HG03025 (cell line): ENCODE measurements at regions not wholly inside any gene's neighbourhood (a gene's known extent, or its start where the extent isn't known, plus 50 kb on each side); places are given as distances from the start of the nearest gene placed in this dataset.
A peak's percentile ranks its signal among the peaks of the same experiment; 100 is the strongest.

Experiments used
- ATAC-seq: cut with Tn5 transposase; IDR thresholded peaks from one replicate; pipeline ENCODE4 v1.9.1; 2021; ENCODE audit warnings: mild to moderate bottlenecking, moderate library complexity; ENCODE audit not compliant: unreplicated experiment, low FRiP score

DNA sequence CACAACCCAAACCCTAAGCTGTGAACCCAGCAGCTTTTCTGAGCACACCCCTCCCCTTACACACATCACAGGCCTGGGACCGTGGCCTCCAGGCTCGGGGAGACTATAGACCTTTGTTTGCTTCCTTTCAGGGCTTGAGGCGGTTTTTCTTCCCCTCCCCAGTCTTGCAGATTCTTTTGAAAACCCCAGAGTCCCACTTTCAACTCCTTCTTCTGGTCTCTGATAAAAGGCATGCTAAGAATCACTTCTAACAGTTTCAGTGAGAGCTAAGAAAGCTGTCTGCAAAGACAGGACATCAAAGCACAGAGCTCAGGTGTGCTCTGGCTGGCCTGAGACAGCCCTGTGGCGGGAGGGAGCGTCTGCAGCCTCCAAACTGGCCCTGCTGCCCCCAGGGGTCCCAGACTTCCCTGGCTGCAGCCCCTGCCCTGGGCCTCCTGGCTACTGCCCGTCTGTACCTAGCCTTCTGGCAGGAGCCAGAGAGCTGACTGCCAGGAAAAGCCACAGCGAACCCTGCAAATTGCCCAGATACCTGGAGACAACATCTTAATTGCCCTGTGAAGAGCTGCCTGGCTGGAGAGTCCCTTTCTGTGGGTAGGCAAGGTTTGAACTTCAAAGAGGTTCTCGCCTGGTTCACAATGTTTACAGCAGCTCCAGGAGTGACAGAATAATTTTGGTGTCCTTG lies 138.9 kb downstream of the GADD45G start:
- ATAC-seq, result peak; percentile 57

DNA sequence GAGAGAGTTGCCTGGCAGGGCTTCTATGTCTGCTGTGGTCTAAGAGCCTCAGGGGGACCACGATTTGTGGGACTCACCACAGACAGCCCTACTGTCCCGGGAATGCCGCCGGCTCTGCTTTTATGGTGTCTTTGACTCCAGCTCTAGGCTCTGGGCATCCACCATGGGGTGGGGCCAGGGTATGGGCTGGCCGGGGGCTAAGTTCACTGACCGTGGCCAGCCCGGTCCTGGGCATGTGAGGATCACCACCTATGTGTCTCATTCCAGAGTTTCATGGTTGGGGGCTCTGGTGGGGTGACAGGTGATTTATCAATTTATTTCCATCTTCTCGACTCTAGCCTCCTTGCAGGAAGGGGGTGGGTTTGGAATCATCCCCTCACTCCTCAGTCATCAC lies 139.4 kb downstream of the GADD45G start:
- no peak for ATAC-seq

DNA sequence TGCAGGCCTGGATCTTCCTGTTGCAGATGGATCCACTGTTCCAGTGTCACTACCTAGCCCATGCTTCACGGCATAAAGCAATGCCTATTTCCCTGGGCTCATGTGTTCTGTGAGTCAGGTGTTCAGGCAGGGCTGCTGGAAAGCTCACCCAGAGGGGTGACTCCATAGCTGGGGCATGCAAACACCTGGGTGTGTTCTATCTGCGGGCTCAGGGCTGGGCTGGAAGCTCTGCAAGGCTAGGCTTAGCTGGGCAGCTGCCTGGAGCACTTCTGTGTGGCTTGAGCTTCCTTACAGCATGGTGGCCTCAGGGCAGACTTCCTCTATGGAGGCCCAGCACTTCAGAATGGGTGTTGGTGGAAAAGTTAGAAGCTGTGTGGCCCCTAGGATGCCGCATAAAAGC lies 139.9 kb downstream of the GADD45G start:
- ATAC-seq, result no peak

DNA sequence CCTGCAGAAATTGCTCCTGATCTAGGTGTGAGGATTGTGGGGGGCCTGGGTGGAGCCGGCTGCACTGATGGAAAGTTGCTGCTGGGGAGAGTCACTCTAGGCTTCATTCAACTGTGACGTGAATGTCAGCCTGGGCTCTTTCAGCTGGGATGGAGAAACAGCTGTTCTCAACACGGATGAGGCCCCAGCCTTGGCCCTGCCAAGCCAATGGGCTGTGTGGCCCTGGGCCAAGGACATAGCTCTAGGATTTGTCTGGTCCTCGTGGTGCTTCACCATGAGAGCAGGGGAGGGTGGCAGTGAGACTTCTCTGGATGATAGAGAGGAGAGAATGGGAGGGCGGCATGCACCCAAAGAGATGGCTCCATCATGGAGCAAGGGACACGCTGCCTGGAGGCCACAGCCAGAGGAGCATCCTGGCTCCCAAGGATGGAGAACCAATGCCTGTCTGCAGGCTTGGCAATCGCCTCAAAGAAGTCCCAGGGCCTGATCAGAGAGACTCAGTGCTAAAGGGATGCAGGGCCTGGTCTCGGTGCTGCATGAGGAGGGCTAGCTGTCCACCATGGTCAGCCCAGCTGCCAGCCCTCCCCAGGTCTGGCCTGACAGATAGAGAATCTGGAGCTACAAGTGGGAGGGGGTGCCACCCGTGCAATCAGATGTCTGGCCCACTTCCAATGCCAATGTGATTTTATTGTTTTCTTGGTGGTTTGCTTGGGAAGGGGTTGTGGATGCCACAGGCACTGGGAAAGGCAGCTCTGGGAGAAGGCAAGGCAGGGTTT lies 141.0 kb downstream of the GADD45G start:
- ATAC-seq, result no peak

DNA sequence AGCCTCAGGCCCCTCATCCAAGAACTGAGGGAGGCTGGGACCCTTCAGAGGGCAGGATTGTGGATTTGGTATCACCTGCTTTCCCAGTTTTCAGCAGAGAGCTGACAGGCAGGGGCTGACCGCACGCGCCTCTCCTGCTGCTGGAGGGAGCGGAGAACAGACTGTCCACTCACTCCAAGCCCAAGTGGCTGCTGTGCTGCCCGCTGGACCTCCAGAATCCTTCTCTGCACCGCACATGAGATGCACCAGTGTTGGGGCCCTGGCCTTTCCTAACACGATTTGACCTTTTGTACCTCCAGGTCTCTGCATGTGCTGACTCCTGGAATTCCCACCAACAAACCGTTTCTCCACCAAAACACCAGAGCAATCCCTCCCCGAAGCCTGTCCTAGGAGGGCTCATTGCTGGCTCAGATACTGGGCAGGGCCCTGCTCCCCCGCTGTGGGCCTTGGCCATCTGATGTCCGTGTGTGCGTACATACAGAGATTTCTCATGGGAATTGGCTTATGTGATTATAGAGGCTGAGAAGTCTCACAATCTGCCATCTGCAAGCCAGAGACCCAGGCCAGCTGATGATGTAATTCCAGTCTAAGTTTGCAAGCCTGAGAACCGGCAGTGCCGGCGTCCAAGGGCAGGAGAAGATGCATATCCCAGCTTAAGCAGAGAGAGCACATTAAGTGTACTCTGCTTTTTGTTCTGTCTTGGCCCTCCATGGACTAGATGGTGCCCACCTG lies 141.7 kb downstream of the GADD45G start:
- ATAC-seq, result no peak

DNA sequence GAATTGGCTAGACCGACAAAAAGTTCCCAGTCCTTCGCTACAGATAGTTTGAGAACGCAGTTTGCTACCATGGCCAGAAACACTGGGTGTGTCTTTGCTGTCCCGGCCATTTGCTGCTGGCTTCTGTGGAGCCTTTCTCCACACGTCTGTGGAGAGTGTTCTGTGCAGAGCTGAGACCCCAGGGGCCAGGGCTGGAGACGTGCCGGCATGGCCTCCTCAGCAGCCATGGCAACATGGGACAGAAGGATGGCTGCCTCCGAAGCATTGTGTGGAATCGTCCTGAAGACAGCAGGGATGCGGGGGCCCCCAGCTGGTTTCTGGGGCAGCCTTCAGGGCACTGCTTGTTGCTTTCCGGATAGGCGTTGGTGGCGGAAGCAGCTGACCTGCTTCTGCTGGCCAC lies 142.8 kb downstream of the GADD45G start:
- no peak for ATAC-seq

DNA sequence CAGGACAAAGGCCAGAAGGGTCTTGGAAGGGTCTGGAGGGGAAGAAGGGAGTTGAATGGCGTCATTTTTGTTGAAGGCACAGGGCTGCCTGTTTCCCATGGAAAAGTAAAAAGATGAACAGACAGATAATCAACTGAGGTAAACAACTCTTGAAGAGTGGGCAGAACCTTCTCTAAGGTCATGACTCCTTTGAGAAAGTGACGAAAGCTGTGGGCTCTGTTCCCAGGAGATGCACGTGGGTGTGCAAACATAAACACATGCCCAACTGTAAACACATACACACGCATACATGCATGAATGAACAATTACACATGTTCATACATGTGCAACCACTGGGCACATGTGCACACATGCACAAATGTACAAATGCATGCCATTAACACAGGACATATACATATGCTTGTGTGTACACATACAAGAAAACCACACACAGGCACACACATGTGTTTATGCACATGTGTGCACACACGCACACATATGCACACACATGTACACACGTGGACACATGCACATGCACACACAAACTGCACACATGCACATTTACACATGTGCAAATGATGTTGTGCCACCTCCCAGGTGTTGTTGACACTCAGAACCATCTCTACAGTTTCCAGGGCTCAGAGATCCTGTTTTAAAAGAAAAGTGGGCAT lies 143.3 kb downstream of the GADD45G start:
- ATAC-seq, result no peak

DNA sequence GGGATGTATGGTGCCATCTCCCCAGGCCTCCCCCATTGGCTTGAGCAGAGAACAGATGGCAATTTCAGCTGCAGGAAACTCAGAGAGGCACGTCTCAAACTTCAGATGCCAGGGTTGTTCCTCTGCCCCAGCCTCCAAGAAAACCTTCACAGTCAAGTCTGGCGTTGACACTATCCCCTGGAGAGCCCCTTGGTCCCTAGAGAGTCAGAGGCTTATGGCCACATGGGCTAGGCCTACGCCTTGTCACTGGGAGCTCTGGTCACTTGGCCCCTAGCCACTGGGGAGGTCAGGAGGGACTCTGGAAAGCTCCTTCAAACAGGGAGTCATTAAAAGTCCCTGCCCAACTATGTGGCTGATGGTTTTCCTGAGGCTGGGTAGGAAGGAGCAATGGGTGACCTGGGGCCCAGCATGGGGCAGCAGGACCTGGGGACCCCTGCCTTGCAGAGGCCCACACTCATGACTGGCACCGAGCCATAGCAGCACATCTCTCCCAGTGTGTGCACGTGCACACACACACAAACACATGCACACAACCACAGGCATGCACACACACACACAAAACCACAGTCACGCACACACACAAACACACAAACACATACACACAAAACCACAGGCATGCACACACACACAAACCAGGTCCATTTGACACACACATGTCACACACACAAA lies 144.2 kb downstream of the GADD45G start:
- ATAC-seq, result no peak

DNA sequence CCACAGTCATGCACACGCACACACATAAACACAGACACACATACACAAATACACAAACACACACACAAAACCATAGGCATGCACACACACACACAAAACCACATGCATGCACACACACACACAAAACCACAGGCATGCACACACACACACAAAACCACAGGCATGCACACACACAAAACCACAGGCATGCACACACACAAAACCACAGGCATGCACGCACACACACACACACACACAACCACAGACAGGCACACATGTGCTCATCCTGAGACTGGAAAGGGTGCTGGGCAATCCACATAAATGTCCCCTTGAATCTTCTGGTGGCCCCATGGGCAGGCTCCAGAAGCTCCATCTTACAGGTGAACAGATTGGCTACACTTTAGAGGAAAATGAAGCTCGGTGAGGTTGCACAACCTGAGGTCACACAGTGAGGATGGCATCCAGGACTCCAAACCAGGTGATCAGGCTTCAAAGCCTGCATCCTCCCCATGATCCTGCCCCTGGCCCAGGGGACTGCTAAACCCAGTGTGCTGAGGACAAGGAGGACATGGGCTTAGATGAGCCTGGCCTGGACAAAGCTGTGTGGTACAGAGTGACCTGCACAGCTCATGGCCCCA lies 144.8 kb downstream of the GADD45G start:
- ATAC-seq, result no peak

DNA sequence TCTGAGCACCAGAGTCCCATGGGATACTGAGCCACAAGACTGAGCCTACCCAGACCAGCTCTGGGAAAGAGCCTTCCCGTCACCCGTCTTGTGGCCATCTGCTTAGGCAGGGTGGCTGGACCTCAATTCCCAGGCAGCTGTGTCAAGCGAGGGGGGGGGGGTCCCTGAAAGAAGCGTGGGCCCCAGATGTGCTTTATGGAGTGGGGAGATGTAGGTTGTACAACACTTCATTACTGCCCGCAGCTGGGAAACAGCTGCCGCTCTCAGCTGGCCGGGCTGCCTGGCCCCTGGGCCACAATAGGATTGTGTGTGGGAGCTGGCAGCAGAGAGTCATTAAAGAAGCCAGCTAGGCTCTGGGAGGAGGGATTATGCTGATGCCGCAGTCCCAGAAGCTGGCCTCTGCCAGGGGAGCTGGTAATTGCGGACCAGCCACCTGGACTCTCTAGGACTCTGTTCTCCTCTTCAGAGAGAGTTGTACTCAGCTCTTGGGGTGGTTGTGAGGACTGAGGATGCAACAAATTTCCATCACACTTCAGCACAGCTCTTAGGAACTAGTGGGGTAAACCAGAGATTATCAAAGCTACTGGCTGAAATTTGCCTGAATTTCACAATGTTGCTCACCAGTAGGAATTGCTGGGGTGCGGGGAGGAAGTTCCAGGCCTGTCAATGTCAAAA lies 145.4 kb downstream of the GADD45G start:
- no peak for ATAC-seq

DNA sequence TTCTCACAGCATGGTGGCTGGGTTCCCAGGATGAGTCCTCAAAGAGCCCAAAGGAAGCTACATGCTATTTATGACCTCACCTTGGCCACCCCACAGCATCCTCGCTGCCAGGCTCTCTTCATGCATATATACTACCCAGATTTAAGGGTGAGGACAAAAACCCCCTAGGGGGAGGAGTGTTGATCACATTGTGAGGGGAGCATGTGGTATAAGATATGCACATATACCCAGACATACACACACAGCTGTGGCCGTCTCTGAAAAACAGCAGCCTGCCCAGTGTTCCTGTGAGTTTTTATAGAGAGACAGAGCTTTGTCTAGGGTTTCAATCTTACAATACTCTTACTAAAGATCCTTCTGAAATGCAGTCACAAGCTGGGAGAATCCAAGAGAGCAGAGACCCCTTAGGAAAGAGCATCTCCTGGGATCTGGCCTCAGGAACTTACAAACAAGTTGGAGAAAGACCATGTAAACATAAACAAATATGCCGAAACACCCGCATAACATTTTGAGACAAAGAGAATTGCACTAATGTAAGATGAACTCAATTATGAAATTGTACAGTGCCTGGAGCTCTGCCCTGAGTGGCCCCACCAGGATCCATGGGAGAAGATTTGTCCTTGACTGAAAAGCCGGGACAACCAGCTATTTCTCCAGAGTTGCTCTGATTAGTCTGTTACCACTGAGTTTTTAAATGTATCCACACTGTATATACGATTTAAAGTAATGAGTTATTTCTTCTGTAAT lies 146.4 kb downstream of the GADD45G start:
- ATAC-seq, result no peak

DNA sequence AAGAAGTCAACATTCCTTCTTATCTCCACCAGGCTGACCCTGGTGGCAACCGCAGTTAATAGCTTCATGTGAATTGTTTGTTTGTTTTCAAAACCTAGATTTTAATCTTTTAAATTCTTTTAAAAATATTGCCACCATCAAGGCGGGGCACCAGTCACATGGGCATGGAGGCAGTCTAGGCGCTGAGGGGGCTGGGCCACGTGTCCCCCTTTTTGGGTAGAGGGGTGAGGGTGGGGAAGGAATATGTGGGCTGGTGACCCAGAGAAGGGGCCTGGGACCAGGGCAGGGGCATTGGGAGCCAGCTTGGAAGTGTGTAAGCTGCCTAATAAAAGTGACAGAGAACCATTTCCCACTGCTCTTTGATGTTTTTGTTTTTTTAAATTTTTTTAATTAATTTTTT lies 147.3 kb downstream of the GADD45G start:
- no peak for ATAC-seq

DNA sequence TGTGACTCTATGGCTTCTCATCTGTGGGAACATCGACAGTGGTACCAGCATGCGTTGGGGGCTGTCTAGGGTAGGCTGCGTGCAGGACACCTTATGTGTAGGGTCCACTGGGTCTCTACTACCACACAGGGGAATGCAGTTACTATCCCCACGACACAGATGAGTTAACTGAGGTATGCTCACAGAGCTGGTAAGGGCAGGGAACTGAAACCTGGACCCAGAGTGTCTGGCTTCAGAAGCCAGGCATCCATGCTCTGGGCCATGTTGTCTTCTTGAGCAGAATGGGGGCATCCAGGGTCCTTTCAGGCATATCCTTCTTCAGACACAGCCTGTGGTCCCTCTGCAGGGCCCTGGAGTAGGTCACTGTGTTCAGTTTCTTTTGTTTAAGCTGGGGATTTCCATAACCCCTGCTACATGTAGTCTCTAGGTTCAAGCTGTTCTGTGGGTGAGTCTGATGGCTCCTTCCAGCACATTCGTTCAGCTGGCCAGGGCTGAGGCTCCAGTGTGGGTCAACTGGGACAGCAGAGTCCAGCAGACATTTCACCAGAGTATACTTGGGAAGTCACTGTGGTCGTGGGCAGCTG lies 148.8 kb downstream of the GADD45G start:
- no peak for ATAC-seq

DNA sequence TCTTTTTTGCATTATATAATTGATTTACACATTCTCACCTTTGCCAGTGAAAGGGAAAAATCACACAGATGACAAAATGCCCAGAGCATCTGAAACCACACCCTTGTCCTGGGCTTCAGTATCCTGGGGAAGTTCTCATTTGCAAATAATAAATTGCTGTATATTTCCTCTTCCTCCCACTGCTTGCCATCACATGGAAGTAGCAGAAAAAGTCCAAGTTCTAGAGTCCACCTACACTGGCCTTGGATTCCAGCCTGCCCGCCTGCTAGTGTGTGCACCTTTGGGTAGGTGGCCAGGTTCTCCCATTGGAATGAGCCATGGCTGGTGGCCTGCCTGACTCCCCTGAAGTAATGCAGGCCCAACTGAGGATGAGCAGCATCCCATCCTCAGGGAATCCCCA lies 149.4 kb downstream of the GADD45G start:
- no peak for ATAC-seq

DNA sequence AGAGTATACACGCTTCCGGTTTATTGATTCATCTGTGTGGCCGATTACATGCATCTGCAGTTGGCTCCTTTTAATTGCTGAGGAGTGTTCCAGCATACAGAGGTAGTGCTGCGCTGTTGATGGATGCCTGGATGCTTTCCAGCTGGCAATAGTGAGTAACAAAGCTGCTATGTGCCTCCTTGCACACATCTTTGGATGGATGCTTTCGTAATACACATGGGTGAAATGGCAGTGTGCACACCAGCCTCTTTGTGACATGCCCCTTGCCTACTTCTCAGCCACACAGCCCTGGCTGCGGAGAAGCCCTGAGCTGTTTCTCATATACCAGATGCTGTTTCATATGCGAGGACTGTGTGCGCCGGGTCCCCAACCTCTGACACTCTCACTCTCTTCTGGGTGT lies 151.0 kb downstream of the GADD45G start:
- ATAC-seq, result no peak

DNA sequence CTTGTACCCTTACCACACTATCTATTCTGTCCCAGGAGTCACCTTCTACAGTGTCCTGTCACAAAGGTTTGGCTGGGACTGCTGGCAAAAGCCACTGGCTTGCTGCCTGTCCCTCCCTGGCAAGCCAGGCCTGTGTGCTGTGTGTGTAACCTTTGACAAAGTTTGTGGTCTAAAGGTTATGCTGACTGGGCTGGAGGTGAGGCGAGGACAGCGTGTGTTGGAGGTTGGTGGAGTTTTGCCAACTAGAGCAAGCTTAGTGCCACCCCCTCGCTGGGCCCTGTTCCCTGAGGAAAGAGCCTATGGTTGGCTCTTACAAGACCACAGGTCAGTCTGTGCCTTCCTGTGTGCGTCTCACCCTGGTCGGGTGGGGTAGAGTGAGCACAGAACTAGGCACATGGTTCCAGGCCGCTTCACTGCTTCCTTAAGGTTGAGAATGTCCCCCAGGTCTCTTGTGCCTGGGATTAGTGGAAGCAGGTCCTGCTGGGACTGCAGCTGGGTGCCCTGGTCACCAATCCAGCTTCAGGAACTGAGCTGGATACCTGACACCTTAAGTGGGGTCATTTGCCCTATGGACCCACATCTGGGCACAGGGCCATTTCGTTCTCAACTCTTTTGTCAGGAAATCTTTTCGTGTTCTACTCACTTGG lies 152.2 kb downstream of the GADD45G start:
- no peak for ATAC-seq

DNA sequence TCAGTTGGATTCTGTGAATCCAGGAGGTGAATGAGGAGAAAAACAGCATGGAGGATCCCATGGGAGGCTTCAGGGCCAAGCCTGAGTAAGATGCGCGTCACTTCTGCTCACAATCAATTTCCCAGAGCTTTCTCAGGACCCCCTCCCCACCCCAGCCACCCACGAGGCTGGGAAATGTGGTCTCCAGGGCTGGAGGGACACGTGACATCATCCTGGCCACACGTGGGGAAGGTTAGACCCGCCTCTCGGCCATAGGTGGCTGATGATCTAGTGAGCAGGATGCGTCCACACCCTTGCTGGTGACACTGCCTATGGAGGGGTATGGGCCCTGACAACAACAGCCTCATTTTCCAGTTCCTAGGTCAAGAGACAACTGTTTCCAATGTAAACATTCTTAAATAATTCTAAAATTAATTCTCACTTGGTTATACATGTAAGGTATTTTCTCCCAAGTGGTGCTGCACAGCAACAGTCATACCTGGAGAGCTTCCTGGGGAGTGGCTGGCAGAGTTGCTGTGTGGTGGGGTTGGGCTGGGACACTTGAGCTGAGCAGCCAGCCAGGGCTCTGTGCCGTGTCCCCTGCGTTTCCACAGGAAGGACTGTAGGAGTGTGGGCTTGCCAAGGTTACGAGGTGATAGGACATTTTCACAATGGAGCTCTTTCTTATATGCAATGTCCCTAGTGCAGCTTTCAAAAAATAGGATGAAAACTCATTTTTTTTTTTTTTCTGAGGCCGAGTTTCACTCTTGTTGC lies 153.1 kb downstream of the GADD45G start:
- ATAC-seq, result no peak
